B cell (primary cell): ENCODE measurements at regions not wholly inside any gene's neighbourhood (a gene's known extent, or its start where the extent isn't known, plus 50 kb on each side); places are given as distances from the start of the nearest gene placed in this dataset.

Source experiments
- ATAC-seq: fragments of 200-7000 bp; cut with Tn5 transposase; one replicate; pipeline ENCODE4 v1.10.0; 2021; ENCODE audit warnings: low read depth, mild to moderate bottlenecking, moderate number of reproducible peaks, moderate library complexity
- CTCF ChIA-PET: fragments of 350-600 bp; sonication (Branson Sonifier 250); formaldehyde crosslinking; loops from one replicate; lab custom pipeline; 2021; ENCODE audit warnings: antibody characterized with exemption, inconsistent platforms; lab: Charles Lee
- POLR2A ChIA-PET: fragments of 350-600 bp; sonication (Branson Sonifier 250); formaldehyde crosslinking; loops from one replicate; lab custom pipeline; 2021; ENCODE audit warnings: antibody characterized with exemption; lab: Charles Lee
- DNase-seq: peaks from one replicate; pipeline ENCODE4 v3.0.0; 2013
- H2AFZ ChIP-seq: 2 replicates; pipeline ENCODE4 v1.6.1; 2012; ENCODE audit warnings: mild to moderate bottlenecking, low read depth, low read length; ENCODE audit not compliant: insufficient read depth, poor library complexity, severe bottlenecking
- H3K27ac ChIP-seq, 2 donors: 1 replicate in 1 of 2; 2 replicates in 1 of 2; pipeline ENCODE4 v1.5.1; 2012 to 2013; ENCODE audit warnings: low read length in 2 of 2, mild to moderate bottlenecking in 2 of 2, moderate library complexity in 1 of 2
- H3K27me3 ChIP-seq, 4 experiments: fragments of 200-600 bp in 1 of 4; sonication (generic) in 1 of 4; replicated peaks in 1 of 4; 1 replicate in 2 of 4; 2 replicates in 2 of 4; pipeline versions ENCODE4 v1.6.1 to v1.7.0; 2013 to 2016; ENCODE audit warnings: low read length in 3 of 4, mild to moderate bottlenecking in 2 of 4, mixed read lengths in 1 of 4, moderate library complexity in 1 of 4; ENCODE audit not compliant: insufficient read depth in 4 of 4, control insufficient read depth in 3 of 4; ENCODE audit errors: control extremely low read depth in 1 of 4
- H3K36me3 ChIP-seq, 2 experiments: replicated peaks in 1 of 2; 1 replicate in 1 of 2; 2 replicates in 1 of 2; pipeline versions ENCODE4 v1.6.1 to v1.7.1; 2013; ENCODE audit warnings: low read length in 1 of 2; ENCODE audit not compliant: insufficient read depth in 2 of 2, control insufficient read depth in 1 of 2; ENCODE audit errors: control extremely low read depth in 1 of 2, extremely low read depth in 1 of 2
- H3K4me1 ChIP-seq, 2 donors: fragments of 200-600 bp in 1 of 2; sonication (generic) in 1 of 2; 1 replicate in 1 of 2; 2 replicates in 1 of 2; pipeline versions ENCODE4 v1.5.1 to v1.6.1; 2013 to 2017; ENCODE audit warnings: low read length in 2 of 2; ENCODE audit not compliant: control insufficient read depth in 2 of 2, insufficient read depth in 2 of 2
- H3K4me2 ChIP-seq: replicated peaks from 2 replicates; pipeline ENCODE3; 2012; ENCODE audit warnings: mild to moderate bottlenecking, low read depth, low read length; ENCODE audit not compliant: poor library complexity, severe bottlenecking
- H3K4me3 ChIP-seq, 5 experiments: fragments of 200-600 bp in 1 of 5; sonication (generic) in 1 of 5; 1 replicate in 3 of 5; 2 replicates in 2 of 5; pipeline versions ENCODE4 v1.5.1 to v1.7.0; 2011 to 2016; ENCODE audit warnings: low read length in 4 of 5, mild to moderate bottlenecking in 4 of 5, low read depth in 2 of 5, control low read depth in 1 of 5, moderate library complexity in 1 of 5; ENCODE audit not compliant: insufficient read depth in 1 of 5; ENCODE audit errors: control extremely low read depth in 1 of 5, extremely low read depth in 1 of 5
- H3K79me2 ChIP-seq: fragments of 200-600 bp; sonication (generic); one replicate; pipeline ENCODE4 v1.6.0; 2016; ENCODE audit warnings: low read length; ENCODE audit not compliant: control insufficient read depth, insufficient read depth
- H3K9ac ChIP-seq: fragments of 200-600 bp; sonication (generic); 2 replicates; pipeline ENCODE4 v1.6.1; 2017; ENCODE audit warnings: mild to moderate bottlenecking, low read length, moderate library complexity
- H3K9me3 ChIP-seq, 3 donors: one replicate each; pipeline versions ENCODE4 v1.6.1 to v1.7.1; 2013; ENCODE audit warnings: low read length in 2 of 3; ENCODE audit not compliant: control insufficient read depth in 2 of 3, insufficient read depth in 1 of 3; ENCODE audit errors: control extremely low read depth in 1 of 3
- H4K20me1 ChIP-seq: 2 replicates; pipeline ENCODE4 v1.6.0; 2012; ENCODE audit warnings: mild to moderate bottlenecking, low read length; ENCODE audit not compliant: insufficient read depth, control insufficient read depth, poor library complexity, severe bottlenecking
- H3K27ac Mint-ChIP-seq: one replicate; pipeline ENCODE4 v1.8.0; 2021; ENCODE audit warnings: mixed read lengths
- H3K27me3 Mint-ChIP-seq: one replicate; pipeline ENCODE4 v1.8.0; 2021; ENCODE audit warnings: mixed read lengths
- H3K4me1 Mint-ChIP-seq: one replicate; pipeline ENCODE4 v1.8.0; 2021; ENCODE audit warnings: mixed read lengths
- H3K4me3 Mint-ChIP-seq: one replicate; pipeline ENCODE4 v1.8.0; 2021; ENCODE audit warnings: mixed read lengths
- H3K9me3 Mint-ChIP-seq: one replicate; pipeline ENCODE4 v1.8.0; 2022; ENCODE audit warnings: mixed read lengths; ENCODE audit not compliant: insufficient read depth
- EZH2 ChIP-seq: IDR thresholded peaks from 2 replicates; pipeline ENCODE4 v1.6.1; 2012; ENCODE audit warnings: borderline replicate concordance, low read depth, mild to moderate bottlenecking, moderate library complexity, low read length; ENCODE audit not compliant: insufficient read depth, poor library complexity, severe bottlenecking
- WGBS: methylation state at CpG from one replicate; pipeline ENCODE4 v1.1.5; 2013; ENCODE audit warnings: missing lambda C conversion rate; ENCODE audit not compliant: insufficient coverage; 5-methylcytosine and 5-hydroxymethylcytosine counted together
- intact Hi-C: fragments of 100-400 bp; cut with micrococcal nuclease; formaldehyde crosslinking; loops from one replicate; pipeline ENCODE4 v1.10.0; 2022
- TF ChIP-seq, protein P1 (sequence below): fragments of 200-600 bp; IDR thresholded peaks from one replicate; pipeline ENCODE4 v1.8.0; 2022; ENCODE audit warnings: antibody characterized with exemption, mild to moderate bottlenecking

DNA sequence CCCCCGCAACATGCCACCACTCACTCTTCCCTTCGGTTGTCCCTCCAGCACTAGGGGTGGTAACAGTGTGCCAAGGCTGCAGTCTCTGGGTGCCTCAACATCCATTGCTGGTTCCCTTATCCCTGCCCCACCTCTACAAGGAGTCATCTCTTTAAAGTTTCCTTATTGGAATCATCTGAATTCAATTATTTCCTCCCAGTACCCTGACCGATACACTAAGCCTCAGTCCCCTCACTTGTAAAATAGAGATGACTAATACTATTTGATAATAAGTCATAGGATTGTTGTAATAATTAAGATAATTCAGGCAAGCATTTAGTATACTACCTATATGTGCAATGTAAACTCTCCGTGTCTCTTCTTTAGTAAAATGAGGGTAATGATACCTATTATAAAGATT lies 352.5 kb downstream of the ENC1 start:
- ChIA-PET CTCF (no interaction called here), POLR2A (no interaction called here)
- Histone ChIP-seq H3K4me3 (no peak overlapping the region), H3K9ac (no peak overlapping the region), H3K79me2 (no peaks in the 10 kb centered on the region), H3K36me3 (no peaks in the 10 kb centered on the region), H3K9me3 (no peaks in the 10 kb centered on the region), H2AFZ (no peak overlapping the region), H3K27ac (no peak overlapping the region), H3K27me3 (no peaks in the 10 kb centered on the region), H4K20me1 (no peaks in the 10 kb centered on the region), H3K4me1 (no peaks in the 10 kb centered on the region), H3K4me2 (no peak overlapping the region)
- no peak for ATAC-seq
- intact Hi-C loops, result no loop called here
- WGBS, result 100% methylated on average over 2 of the region's 4 CpGs
- H3K9me3 Mint-ChIP-seq, result no peaks in the 10 kb centered on the region
- no peak for DNase-seq
- peaks cover 25% of the 10 kb centered on the region for H3K27me3 Mint-ChIP-seq
- H3K4me1 Mint-ChIP-seq, result no peaks in the 10 kb centered on the region
- H3K4me3 Mint-ChIP-seq, result no peak overlapping the region
- no peak overlapping the region for H3K27ac Mint-ChIP-seq
- no peak for TF ChIP-seq EZH2
- TF ChIP-seq, protein P1, sequence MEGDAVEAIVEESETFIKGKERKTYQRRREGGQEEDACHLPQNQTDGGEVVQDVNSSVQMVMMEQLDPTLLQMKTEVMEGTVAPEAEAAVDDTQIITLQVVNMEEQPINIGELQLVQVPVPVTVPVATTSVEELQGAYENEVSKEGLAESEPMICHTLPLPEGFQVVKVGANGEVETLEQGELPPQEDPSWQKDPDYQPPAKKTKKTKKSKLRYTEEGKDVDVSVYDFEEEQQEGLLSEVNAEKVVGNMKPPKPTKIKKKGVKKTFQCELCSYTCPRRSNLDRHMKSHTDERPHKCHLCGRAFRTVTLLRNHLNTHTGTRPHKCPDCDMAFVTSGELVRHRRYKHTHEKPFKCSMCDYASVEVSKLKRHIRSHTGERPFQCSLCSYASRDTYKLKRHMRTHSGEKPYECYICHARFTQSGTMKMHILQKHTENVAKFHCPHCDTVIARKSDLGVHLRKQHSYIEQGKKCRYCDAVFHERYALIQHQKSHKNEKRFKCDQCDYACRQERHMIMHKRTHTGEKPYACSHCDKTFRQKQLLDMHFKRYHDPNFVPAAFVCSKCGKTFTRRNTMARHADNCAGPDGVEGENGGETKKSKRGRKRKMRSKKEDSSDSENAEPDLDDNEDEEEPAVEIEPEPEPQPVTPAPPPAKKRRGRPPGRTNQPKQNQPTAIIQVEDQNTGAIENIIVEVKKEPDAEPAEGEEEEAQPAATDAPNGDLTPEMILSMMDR, result no peak

- ChIA-PET POLR2A (no interaction called here), CTCF (no interaction called here)
- Histone ChIP-seq H3K9me3 (no peaks in the 10 kb centered on the region), H3K36me3 (no peaks in the 10 kb centered on the region), H3K4me3 (no peak overlapping the region), H3K4me2 (no peak overlapping the region), H3K9ac (no peak overlapping the region), H4K20me1 (no peaks in the 10 kb centered on the region), H3K27ac (no peak overlapping the region), H3K27me3 (no peaks in the 10 kb centered on the region), H3K79me2 (no peaks in the 10 kb centered on the region), H3K4me1 (no peaks in the 10 kb centered on the region), H2AFZ (no peak overlapping the region)
- TF ChIP-seq EZH2, result no peak
- TF ChIP-seq, protein P1, result no peak
- ATAC-seq, result no peak
- Mint-ChIP-seq H3K4me1 (no peaks in the 10 kb centered on the region), H3K27me3 (peaks cover 25% of the 10 kb centered on the region), H3K4me3 (no peak overlapping the region), H3K27ac (no peak overlapping the region), H3K9me3 (no peaks in the 10 kb centered on the region)
- intact Hi-C loops, result no loop called here
- no peak for DNase-seq
- WGBS, result 79% methylated on average over 3 of the region's 3 CpGs
Measured at GRCh38 chr5:74286734-74287695, 353.5 kb downstream of the ENC1 start.
